Islet of Langerhans (tissue), 1 donor: ENCODE measurements at regions not wholly inside any gene's neighbourhood (a gene's known extent, or its start where the extent isn't known, plus 50 kb on each side); places are given as distances from the start of the nearest gene placed in this dataset.
"Not testable (repeated sequence)": the region's sequence is repeated elsewhere in the genome, so short reads cannot be mapped to it uniquely, and the experiment has no call there.

Source experiments
- FAIRE-seq: peaks from one replicate; lab custom pipeline; 2011; peaks lifted over from hg19 to GRCh38; lab: Jason Lieb, UNC

DNA sequence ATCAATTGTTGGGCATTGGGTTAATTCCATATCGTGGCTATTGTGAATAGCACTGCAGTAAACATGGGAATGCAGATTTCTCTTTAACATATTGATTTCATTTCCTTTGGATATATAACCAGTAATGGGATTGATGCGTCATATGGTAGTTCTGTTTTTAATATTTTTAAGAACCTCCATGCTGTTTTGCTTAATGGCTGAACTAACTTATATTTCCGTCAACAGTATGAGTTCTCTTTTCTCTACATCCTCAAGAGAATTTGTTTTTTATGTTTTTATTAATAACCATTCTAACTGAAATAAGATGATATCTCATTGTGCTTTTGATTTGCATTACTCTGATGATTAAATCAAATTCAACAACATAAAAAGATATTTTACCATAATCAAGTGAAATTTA, 228.5 kb upstream of the FSIP2 start:
- no peak for FAIRE-seq

DNA sequence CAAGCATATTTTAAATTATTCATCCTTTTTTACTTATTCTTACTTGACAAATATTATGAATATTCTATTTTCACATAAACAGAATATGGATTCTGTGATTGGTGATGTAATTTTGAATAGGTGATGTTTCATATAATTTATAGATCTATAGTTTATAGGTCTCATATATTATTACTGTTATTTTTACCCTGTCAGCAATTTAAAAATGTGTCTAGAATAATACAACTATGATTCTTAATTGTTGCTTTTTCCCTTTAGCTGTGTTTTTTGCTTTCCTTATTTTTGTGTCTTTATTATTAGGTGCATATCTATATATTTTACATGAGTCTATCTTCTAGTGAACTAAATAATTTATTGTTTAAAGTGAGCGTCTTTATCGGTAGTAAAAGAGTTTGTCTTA, 226.7 kb upstream of the FSIP2 start:
- FAIRE-seq, result no peak

DNA sequence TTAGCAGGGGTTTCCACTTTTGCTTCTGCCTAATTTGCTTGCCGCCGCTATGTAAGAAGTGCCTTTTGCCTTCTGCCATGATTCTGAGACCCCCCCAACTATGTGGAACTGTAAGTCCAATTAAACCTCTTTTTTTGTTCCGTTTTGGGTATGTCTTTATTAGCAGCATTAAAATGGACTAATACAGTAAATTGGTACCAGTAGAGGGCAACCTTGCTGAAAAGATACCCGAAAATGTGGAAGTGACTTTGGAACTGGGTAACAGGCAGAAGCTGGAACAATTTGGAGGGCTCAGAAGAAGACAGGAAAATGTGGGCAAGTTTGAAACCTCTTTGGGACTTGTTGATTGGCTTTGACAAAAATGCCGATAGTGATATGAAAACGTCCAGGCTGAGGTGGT, 216.1 kb upstream of the FSIP2 start:
- no peak for FAIRE-seq

DNA sequence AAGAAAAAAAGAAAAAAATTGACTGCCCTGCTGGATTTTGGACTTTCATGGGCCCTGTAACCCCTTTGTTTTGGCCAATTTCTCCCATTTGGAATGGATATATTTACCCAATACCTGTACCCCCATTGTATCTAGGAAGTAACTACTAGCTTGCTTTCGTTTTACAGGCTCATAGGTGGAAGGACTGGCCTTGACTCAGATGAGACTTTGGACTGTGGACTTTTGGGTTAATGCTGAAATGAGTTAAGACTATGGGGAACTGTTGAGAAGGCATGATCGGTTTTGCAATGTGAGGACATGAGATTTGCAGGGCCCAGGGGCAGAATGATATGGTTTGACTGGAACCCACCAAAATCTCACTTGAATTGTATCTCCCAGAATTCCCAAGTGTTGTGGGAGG, 214.4 kb upstream of the FSIP2 start:
- not testable (repeated sequence) for FAIRE-seq

DNA sequence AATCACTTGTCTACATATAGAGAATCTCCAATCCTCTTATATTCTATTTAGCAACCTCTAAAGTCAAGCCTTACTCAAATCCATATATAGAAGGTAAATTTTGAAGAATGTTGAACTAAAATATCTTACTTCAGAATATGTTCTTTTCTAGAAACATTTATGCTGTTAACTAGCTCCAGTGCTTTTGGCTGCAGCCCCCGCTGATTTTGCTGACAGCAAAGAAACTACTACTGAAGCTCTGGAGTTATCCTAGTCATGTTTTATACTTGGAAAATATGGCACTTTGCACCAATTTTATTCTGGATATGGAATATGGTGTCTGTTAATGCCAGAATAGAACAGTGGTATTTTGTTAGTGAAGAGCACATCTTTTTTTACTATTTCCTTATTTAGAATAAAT, 212.4 kb upstream of the FSIP2 start:
- no peak for FAIRE-seq

DNA sequence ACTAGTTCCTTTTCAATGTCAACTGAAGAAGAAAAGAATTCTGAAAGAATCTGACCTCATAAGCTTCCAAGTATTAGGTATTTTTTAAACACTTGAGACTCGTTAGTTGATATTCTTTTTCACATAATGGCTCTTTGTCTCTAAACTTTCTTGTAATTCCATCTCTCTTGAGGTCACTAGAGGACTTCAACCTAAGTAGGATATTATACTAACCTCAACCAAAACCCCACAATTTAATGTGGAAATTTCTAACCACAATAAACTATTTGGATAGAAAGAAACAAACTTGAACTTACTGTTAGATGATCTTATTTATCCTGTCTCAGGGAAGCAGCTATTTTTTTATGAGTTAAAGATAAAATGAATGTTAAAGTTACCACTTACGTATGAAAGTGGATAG, 206.9 kb upstream of the FSIP2 start:
- no peak for FAIRE-seq

DNA sequence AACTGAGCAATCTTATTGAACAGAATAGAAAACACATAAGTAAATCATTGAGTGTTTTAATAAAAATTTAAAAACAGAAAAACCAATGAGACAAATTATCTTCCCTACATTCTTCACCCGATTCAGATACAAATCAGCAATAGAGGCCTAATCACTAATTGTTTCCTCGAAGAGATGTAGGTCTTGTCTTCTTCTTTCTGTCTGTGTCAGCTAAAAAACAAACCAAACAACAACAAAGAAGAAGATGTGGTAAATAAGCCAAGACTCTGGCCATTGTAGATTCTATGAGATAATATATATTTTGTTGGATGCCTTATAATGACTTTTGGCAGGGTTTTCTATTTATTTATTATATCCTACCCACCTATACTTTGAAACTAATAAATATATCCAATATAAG, 200.9 kb upstream of the FSIP2 start:
- no peak for FAIRE-seq

DNA sequence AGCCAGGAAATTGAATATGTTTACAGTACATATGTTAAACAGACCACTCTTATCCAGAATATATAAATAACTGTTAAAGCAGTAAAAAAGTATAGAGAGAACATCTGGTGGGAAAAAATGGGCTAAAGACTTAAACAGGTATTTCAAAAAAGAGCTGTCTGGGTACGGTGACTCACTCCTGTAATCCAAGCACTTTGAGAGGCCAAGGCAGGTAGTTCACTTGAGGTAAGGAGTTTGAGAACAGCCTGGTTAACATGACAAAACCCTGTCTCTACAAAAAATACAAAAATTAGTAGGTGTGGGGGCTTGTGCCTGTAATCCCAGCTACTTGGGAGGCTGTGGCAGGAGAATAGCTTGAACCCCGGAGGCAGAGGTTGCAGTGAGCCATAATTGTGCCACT, 171.4 kb upstream of the FSIP2 start:
- FAIRE-seq, result no peak

DNA sequence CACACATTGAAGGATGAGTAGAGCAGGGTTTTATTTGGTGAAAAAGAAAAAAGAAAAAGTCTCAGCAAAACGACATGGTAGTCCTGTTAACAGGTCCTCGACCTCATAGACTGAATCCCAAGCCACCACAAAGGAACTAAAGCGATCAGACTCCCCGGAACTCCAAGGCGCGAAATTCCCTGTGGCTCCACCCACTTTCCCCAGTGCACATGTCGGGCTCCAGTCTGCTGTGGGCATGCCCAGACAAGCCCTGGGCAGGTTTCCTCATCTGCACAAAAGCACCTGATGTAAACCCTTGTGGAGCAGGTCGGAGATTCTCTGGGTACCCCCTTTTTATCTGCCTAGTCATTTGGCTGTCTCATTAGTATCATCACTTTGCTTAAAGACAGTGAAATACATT, 170.7 kb upstream of the FSIP2 start:
- no peak for FAIRE-seq

DNA sequence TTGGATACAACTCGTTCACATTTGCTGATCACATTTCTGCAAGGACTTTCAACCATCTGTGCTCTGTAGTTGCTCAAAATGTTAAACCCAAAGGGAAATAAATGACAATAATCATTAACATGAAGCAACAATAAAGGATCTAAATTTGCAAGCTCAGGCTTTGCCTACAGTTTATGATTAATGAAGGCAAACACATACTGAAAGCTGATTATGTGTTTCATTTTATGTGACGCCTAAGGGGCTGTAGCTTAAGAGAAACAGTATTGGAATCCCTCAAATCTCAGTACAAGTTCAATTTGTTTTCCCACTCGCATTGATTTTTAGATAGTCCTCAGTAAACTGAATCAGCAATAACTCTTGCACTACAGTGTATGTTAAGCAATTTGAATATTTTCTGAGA, 160.3 kb upstream of the FSIP2 start:
- no peak for FAIRE-seq

DNA sequence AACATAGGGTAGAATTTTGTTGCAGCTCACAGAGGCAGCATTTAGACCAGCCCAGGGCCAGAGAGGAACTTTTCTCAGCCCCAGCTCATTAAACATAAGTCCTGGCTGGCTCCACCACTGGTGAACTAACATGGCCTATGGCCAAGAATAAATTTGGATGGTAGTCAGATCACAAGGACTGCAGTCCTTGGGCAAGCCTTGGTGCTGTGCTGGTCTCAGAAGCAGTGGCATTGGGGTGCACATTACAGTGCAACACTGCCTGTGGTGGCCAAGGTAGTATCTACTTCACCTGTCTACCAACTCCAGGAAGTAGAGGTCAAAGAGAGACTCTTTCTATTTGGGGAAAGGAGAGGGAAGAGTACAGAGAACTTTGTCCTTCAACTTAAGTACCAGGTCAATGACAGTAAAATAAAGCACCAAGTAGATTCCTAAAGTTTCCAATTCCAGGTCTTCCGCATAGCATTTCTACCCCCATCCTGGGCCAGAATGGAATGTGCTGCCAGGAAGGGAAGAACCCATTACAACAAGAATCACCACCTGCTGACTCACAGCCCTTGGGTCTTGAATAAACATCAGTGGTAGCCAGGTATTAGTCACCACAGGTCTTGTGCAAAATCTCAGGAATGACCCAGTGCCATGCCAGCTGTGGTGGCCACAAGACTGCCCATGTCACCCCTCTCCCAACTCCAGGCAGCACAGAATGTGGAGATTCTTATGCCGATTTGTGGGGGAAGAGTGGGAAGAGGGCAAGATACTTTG, 155.4 kb upstream of the FSIP2 start:
- FAIRE-seq, result no peak

DNA sequence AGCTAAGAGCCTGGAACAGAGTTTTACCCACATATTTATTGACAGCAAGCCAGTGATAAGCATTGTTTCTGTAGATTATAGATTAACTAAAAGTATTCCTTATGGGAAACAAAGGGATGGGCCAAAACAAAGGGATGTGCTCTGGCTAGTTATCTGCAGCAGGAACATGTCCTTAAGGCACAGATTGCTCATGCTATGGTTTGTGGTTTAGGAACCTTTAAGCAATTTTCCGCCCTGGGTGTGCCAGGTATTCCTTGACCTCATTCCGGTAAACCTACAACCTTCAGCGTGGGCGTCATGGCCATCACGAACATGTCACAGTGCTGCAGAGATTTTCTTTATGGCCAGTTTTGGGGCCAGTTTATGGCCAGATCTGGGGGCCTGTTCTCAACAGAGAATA, 153.4 kb upstream of the FSIP2 start:
- FAIRE-seq, result not testable (repeated sequence)

DNA sequence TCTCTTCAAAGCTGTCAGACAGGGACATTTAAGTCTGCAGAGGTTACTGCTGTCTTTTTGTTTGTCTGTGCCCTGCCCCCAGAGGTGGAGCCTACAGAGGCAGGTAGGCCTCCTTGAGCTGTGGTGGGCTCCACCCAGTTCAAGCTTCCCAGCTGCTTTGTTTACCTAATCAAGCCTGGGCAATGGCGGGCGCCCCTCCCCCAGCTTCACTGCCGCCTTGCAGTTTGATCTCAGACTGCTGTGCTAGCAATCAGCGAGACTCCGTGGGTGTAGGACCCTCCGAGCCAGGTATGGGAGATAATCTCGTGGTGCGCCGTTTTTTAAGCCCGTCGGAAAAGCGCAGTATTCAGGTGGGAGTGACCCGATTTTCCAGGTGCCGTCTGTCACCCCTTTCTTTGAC, 147.3 kb upstream of the FSIP2 start:
- not testable (repeated sequence) for FAIRE-seq

DNA sequence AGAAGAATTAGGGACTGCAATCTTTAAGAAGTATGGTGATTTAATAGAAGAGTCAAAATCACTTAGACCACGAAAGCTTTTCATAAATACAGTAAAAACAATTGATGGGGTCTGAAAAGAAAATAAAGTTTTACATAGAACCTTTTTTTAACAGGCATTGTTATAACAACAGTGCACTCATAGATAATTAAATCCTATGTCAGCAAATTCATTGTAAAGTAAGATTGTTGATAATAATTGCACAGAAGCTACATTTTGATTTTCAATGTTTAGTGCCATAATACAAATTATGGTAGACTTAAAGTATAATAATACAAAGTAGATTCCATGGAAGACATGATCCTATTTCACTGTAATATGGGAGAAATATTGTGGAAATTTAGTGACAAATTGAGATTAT, 130.7 kb upstream of the FSIP2 start:
- FAIRE-seq, result no peak

DNA sequence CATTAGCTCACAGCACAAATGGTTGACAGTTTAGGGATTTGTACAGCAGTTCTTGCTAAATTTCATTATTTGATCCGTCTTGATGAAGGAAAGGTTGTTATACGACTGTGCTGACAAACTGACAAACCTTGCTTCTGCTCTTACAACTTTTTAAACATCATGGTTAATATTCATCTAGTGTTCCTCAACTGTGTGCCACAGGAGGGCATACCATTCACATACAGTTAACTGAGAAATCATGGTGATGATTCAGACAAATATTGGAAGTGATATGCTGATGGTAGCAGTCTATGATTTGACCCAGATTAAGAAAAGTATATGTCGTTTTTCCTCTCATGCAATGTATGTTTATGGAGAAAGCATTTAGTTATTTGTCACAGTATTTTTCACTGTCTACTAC, 129.8 kb upstream of the FSIP2 start:
- no peak for FAIRE-seq

DNA sequence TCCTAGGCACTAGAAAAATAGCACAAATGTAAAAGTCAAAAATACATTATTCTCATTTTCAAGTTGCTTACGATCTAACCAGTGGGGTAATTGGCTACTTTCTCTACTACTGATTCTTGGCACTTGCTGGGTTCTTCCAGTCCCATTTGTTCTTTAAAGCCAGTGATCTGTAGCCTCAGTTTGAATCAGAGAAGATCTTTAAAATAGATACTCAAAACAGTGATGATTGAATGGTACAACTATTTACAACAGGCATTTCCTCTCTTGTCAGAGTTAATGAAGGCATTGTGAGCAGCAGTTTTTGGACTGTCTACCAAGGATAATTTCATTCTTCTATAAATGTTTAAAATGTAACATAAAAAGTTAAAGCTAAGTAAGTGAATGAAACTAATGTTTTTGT, 128.3 kb upstream of the FSIP2 start:
- no peak for FAIRE-seq

DNA sequence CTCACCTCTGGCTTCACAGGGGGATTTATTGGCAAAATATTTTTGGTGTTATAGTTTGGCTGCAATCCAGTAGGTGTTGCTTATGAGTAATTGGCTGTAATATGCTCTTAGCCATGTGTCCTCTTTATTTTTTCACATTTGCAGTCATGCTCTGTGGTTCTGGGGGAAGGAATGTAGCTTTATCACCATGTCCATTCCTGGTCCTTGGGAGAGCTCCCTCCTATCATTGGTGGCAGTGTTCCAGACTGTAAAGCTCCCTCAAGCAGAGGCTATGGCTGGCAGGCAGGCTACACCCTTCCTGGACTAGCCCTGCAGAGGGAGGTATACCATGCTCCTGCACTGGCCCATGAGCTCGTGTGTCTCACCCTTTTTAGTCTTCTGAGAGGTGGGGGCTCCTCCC, 120.0 kb upstream of the FSIP2 start:
- no peak for FAIRE-seq

DNA sequence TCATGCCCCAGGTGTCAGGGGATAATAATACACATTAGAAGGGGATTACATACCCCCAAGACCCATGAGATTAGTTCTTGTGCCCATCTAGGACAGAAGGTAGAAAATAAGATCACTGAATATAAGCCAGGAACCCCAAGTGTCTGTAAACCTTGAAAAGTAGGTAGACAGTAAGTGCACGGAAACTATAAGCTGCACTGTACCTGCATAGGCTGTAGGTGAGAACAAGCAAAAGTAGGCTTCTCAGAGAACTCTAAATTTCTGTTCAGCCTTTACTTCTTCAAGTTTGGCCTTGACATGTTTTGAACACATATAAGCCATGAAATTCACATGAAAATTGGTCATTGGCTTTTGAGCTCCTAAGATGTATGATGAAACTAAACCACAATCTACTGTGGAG, 113.0 kb upstream of the FSIP2 start:
- FAIRE-seq, result no peak

DNA sequence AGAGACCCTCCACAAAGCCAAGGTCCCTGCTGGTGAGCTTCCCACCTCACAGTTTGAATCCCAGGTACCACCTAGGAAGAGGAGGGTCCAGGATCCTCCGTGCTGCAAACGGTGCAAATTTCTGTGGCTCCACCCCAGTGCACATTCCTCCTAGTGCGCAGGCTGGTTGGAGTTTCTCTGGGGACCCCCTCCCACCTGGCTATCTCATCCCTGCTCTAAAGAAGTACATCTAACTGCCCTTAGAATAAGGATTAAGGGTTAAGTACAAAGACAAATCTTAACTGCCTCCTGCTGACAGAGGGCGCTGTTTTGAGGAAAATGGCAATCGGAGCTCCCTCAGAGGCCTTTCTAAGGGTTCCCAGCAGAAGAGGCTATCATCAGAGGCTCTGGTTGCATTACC, 109.6 kb upstream of the FSIP2 start:
- no peak for FAIRE-seq

DNA sequence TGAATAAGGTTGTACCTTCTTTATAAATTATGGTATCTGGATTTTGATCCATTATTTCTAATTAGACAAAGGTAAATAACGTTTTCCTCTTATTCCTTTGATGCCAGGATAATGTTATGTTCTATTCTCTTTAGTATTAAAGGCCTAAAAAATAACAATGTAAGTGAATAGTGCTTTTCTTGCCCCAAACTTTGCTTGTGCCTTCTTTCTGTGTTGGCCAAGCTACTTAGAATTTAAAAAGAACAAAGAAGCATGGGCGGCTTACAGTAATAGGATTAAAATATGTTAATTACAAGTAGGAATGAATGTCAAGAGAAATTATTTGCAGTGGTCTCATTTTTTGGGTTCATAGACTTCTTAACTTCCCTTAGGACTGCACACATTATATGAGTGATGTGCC, 105.0 kb upstream of the FSIP2 start:
- no peak for FAIRE-seq

DNA sequence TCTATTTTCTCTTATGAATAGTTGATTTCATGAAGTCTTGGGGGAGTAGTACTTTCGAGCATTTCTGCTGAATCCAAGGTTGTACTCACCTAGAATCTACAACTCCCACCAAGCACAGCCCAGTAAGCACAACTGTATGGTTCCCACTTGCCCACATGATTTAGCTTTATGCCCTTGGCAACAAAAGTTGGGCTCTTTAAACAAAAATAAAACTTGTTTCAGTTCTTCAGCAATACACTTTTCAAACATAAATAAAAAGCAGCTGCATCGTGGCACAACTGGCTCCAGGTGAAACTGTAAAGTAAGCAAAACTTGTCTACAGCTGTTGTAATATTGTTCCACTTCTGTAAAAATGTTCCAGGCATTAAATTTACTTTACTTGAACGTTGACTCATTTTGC, 99.8 kb upstream of the FSIP2 start:
- no peak for FAIRE-seq

DNA sequence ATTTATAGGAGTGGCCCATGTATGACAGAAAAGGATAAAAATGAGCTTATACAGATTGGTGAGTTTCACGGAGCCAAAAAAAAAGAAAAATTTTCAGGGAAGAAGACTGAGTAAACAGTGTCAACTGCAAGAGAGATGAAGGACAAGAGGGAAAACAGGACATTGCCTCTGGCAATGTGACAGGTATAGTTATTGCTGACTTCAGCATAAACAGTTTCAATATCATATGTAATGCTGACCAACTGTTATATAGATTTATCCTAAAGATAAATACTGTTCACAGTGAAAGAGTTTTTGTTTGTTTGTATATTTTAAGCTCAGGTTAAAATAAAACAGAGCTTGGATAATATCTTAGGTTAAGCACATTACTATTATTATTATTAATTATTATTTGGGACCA, 98.0 kb upstream of the FSIP2 start:
- FAIRE-seq, result no peak

DNA sequence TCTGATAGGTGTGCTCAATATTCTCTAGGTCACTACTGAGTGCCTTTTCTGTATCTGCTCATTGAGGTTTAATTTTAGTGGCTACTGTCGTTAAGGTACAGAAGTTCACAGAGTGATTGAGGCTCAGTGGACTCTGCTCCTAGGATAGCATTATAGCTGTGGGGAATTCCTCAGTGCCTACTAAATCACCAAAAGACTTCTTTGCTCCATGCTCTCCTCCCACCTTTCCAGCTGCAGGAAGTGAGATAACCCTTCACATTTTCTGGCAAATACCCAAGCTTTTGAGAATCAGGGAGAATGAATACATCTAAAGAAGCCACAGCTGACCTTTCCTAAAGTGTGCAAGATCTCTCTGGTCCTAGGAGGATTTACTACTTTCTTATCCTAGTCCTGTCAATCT, 95.2 kb upstream of the FSIP2 start:
- FAIRE-seq, result no peak

DNA sequence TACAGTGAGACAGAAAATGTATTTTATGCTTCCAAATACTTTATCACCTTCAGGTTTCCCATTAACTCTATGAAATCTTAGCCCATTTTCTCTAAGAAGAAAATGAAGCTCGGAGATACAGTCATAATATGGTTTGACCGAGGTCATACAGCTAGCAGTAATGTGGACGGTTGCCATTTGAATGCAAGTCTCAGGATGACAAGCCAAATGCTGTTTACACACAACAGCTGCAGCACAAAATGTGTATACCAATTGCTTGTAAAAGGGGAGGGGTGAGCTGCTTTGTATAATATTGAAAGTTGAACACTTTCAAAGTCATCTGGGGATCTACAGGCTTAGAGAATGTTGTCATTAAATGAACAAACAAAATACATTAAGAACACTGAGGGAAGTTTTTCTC, 93.8 kb upstream of the FSIP2 start:
- FAIRE-seq, result no peak

DNA sequence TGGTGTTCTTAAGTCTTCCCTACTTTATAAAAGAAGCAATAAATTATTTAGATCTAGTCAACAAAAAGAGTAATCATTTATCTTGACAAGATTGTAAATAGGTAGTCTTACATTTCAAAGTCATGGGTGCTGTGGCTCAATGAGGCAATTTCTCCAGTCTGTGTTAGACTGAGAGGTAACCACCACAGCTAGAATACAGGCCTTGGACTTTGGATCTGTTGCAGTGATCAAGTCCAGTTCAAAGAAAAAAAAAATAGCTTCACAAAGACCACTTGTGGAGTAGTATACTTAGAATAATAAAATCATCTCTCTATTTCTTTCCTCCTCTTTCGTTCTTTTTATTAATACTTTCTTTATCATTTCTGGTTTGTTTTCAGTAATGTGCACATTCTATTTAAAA, 93.1 kb upstream of the FSIP2 start:
- no peak for FAIRE-seq
